ENCODE measurements at regions not wholly inside any gene's neighbourhood (a gene's known extent, or its start where the extent isn't known, plus 50 kb on each side); places are given as distances from the start of the nearest gene placed in this dataset.

GRCh38 chr2:222146488-222146887 is 152.3 kb downstream of the PAX3 start:
- no TSS peak for BruUV-seq (replicated peaks)
- ATAC-seq (no peak), DNase-seq (no peak)
- Histone ChIP-seq H4K20me1 (ENCODE audit: low read length) (no peaks in the 10 kb centered on the region), H3F3A (ENCODE audit: low read length, unreplicated experiment) (no peaks in the 10 kb centered on the region), H3K79me2 (ENCODE audit: low read length) (no peaks in the 10 kb centered on the region), H3K27me3 (ENCODE audit: low read length) (no peaks in the 10 kb centered on the region), H3K4me1 (ENCODE audit: insufficient read depth, low read length) (no peaks in the 10 kb centered on the region), H3K4me3 (ENCODE audit: low read length) (no peak overlapping the region), H3K9me3 (ENCODE audit: low read length) (no peaks in the 10 kb centered on the region), H3K9me2 (replicated peaks; ENCODE audit: low read length) (no peaks in the 10 kb centered on the region), H3K4me2 (ENCODE audit: low read length) (no peak overlapping the region), H3K36me3 (ENCODE audit: low read depth, low read length) (no peaks in the 10 kb centered on the region), H3K27ac (ENCODE audit: low read length) (no peak overlapping the region), H2AFZ (ENCODE audit: low read length) (no peak overlapping the region), H3K9ac (ENCODE audit: low read length) (no peak overlapping the region)
- no peak for TF ChIP-seq EZH2 (IDR thresholded peaks at IDR 0.05; ENCODE audit: low read length, unreplicated experiment)
- TF ChIP-seq, protein P1, sequence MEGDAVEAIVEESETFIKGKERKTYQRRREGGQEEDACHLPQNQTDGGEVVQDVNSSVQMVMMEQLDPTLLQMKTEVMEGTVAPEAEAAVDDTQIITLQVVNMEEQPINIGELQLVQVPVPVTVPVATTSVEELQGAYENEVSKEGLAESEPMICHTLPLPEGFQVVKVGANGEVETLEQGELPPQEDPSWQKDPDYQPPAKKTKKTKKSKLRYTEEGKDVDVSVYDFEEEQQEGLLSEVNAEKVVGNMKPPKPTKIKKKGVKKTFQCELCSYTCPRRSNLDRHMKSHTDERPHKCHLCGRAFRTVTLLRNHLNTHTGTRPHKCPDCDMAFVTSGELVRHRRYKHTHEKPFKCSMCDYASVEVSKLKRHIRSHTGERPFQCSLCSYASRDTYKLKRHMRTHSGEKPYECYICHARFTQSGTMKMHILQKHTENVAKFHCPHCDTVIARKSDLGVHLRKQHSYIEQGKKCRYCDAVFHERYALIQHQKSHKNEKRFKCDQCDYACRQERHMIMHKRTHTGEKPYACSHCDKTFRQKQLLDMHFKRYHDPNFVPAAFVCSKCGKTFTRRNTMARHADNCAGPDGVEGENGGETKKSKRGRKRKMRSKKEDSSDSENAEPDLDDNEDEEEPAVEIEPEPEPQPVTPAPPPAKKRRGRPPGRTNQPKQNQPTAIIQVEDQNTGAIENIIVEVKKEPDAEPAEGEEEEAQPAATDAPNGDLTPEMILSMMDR (conservative IDR thresholded peaks at IDR 0.05; ENCODE audit: low read depth, low read length): no peak
- no peak for TF ChIP-seq EZH2phosphoT487 (IDR thresholded peaks at IDR 0.05; ENCODE audit: borderline replicate concordance, low read length)
- ChIA-PET CTCF (no interaction called here), POLR2A (ENCODE audit: unreplicated experiment) (no interaction called here)
- intact Hi-C loops (cut with micrococcal nuclease): no loop called here

- ChIA-PET POLR2A (ENCODE audit: unreplicated experiment) (no interaction called here), CTCF (no interaction called here)
- DNase-seq: peak; percentile 16
Measured at GRCh38 chr2:222142027-222142426, 156.8 kb downstream of the PAX3 start.

DNA sequence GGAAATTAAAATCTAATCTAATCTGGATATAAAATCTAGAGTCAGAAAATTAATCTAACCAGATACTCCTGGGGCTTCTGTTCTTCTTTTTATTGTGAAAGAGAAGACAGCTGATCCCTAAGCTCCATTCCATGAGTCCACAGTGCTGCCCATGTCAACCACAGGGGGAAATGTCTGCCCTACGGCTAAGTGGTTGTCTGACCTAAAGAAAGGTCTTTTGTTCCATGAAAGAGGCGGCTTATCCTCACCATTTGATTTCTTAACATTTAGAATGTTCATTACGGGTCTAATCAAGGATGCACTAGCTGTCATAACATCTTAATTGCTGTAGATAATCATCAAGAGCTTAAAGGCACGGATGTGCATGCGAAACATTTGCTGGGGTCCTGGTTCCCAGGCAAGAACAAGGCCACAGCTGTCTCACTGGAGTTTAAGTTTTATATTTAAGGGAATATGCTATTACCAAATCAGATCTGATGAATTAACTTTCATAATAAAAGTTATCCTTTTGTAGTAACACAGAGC is 162.6 kb downstream of the PAX3 start:
- POLR2A ChIA-PET (ENCODE audit: unreplicated experiment): no interaction called here
- CTCF ChIA-PET: no interaction called here
- Histone ChIP-seq H3K4me3 (ENCODE audit: low read length) (no peak overlapping the region), H3K27ac (ENCODE audit: low read length) (no peak overlapping the region), H3K9ac (ENCODE audit: low read length) (no peak overlapping the region), H3K36me3 (ENCODE audit: low read depth, low read length) (no peaks in the 10 kb centered on the region), H2AFZ (ENCODE audit: low read length) (no peak overlapping the region), H3F3A (ENCODE audit: low read length, unreplicated experiment) (no peaks in the 10 kb centered on the region), H3K9me3 (ENCODE audit: low read length) (no peaks in the 10 kb centered on the region), H4K20me1 (ENCODE audit: low read length) (no peaks in the 10 kb centered on the region), H3K4me2 (ENCODE audit: low read length) (no peak overlapping the region), H3K4me1 (ENCODE audit: insufficient read depth, low read length) (no peaks in the 10 kb centered on the region), H3K9me2 (replicated peaks; ENCODE audit: low read length) (no peaks in the 10 kb centered on the region), H3K79me2 (ENCODE audit: low read length) (no peaks in the 10 kb centered on the region), H3K27me3 (ENCODE audit: low read length) (peaks cover 21% of the 10 kb centered on the region)
- no peak for TF ChIP-seq EZH2 (IDR thresholded peaks at IDR 0.05; ENCODE audit: low read length, unreplicated experiment)
- TF ChIP-seq, protein P1 (conservative IDR thresholded peaks at IDR 0.05; ENCODE audit: low read depth, low read length): no peak
- TF ChIP-seq EZH2phosphoT487 (IDR thresholded peaks at IDR 0.05; ENCODE audit: borderline replicate concordance, low read length): no peak
- no TSS peak for BruUV-seq (replicated peaks)
- DNase-seq (no peak), ATAC-seq (no peak)
- intact Hi-C loops (cut with micrococcal nuclease): no loop called here

More at GRCh38 chr2:222142027-222142426, 156.8 kb downstream of the PAX3 start:
- TF ChIP-seq, protein P1 (conservative IDR thresholded peaks at IDR 0.05; ENCODE audit: low read depth, low read length): no peak
- TF ChIP-seq EZH2 (IDR thresholded peaks at IDR 0.05; ENCODE audit: low read length, unreplicated experiment): no peak
- TF ChIP-seq EZH2phosphoT487 (IDR thresholded peaks at IDR 0.05; ENCODE audit: borderline replicate concordance, low read length): no peak
- intact Hi-C loops (cut with micrococcal nuclease): no loop called here
- no TSS peak for BruUV-seq (replicated peaks)
- Histone ChIP-seq H4K20me1 (ENCODE audit: low read length) (no peaks in the 10 kb centered on the region), H2AFZ (ENCODE audit: low read length) (no peak overlapping the region), H3K27me3 (ENCODE audit: low read length) (peaks cover 4% of the 10 kb centered on the region), H3K9me2 (replicated peaks; ENCODE audit: low read length) (no peaks in the 10 kb centered on the region), H3F3A (ENCODE audit: low read length, unreplicated experiment) (no peaks in the 10 kb centered on the region), H3K9ac (ENCODE audit: low read length) (no peak overlapping the region), H3K4me2 (ENCODE audit: low read length) (no peak overlapping the region), H3K4me3 (ENCODE audit: low read length) (no peak overlapping the region), H3K36me3 (ENCODE audit: low read depth, low read length) (no peaks in the 10 kb centered on the region), H3K79me2 (ENCODE audit: low read length) (no peaks in the 10 kb centered on the region), H3K4me1 (ENCODE audit: insufficient read depth, low read length) (no peaks in the 10 kb centered on the region), H3K27ac (ENCODE audit: low read length) (no peak overlapping the region), H3K9me3 (ENCODE audit: low read length) (no peaks in the 10 kb centered on the region)
- ATAC-seq: no peak
